ENCODE measurements at regions not wholly inside any gene's neighbourhood (a gene's known extent, or its start where the extent isn't known, plus 50 kb on each side); places are given as distances from the start of the nearest gene placed in this dataset.
A peak's percentile ranks its signal among the peaks of the same experiment; 100 is the strongest.
"Not testable (repeated sequence)": the region's sequence is repeated elsewhere in the genome, so short reads cannot be mapped to it uniquely, and the experiment has no call there.

DNA sequence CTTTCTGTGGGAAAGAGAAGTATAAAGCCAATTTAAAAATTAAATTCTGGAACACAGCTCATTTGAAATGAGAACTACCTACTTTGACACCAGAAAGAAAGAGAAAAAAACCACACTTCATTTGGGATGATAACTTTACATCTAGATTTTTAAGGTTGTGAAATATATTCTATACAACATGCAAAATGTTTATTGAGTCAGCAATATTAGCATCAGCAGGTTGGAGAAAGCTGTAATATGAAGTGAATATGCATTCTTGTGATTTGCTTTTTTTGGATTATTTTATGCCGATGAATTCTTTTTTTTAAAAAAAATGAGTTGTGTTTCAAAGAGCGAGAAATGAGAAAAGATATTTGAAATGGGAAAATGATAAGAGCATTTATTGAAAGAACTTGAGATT lies 307.0 kb upstream of the DPPA4 start:
- DNase-seq (ENCODE audit: low read depth, low spot score) = no peak
- H3K4me3 ChIP-seq (ENCODE audit: low read length) = no peak overlapping the region

DNA sequence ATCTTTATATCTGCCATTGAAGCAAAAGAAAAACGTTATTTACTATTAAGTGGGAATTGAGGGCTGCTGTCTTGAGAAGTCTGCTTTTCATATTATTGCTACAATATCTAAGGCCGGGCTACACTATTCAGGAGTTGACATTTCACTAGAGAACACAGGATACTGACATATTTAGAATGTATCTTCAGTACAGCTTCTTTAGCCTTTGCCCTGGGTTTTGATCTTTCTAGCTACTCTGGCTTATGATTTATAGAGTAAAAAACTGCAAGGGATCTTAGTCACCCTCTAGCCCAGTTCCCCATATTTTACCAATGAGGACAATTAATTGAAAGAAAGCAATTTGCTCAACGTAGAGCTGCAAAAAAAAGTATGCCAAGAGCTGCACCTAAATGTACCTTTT lies 307.4 kb upstream of the DPPA4 start:
- H3K4me3 ChIP-seq (ENCODE audit: low read length) = no peak overlapping the region
- no peak for DNase-seq (ENCODE audit: low read depth, low spot score)

DNA sequence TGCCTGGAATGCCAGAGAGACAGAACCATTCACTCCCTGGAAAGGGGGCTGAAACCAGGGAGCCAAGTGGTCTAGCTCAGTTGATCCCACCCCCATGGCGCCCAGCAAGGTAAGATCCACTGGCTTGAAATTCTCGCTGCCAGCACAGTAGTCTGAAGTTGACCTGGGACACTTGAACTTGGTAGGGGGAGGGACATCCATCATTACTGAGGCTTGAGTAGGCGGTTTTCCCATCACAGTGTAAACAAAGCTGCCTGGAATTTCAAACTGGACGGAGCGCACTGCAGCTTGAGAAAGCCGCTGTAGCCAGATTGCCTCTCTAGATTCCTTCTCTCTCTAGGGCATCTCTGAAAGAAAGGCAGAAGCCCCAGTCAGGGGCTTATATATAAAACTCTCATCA lies 310.7 kb upstream of the DPPA4 start:
- DNase-seq (ENCODE audit: low read depth, low spot score) = no peak
- no peak overlapping the region for H3K4me3 ChIP-seq (ENCODE audit: low read length)

DNA sequence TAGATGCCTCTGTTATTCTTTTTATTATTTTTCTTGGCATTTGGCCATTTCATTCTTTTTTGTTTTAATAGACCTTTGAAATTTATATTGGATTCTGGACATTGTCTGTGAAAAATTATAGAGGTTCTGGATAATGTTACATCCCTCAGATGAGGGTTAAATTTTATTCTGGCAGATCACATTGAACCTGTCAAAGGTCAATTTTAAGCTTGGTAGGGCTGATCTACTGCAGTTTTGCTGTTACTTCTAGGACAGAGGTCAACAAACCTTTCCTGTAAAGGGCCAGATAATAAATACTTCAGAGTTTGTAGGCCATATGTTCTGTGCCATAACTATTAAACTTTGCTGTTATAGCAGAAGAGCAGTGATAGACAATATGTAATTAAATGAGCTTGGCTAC lies 318.9 kb upstream of the DPPA4 start:
- H3K4me3 ChIP-seq (ENCODE audit: low read length) = no peak overlapping the region
- no peak for DNase-seq (ENCODE audit: low read depth, low spot score)

DNA sequence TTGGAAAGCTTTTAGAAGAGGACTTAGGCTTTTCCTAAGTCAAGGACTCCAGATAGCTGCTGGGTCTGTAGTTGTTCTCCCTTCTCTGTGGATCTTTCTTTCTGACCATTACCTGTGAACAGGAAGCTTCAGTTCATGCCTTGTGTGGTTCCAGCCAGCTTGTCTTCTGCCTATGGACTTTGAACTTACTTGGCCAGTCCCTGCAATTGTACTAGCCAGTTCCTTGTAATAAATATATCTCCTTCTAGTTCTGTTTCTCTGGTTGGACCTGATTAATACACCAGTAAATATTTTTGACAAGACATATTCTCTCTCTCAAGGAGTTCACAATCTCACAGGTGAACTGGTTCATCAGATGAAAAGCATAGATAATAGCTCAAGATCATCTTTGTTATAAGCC lies 341.3 kb upstream of the DPPA4 start:
- no peak for DNase-seq (ENCODE audit: low read depth, low spot score)
- no peak overlapping the region for H3K4me3 ChIP-seq (ENCODE audit: low read length)

DNA sequence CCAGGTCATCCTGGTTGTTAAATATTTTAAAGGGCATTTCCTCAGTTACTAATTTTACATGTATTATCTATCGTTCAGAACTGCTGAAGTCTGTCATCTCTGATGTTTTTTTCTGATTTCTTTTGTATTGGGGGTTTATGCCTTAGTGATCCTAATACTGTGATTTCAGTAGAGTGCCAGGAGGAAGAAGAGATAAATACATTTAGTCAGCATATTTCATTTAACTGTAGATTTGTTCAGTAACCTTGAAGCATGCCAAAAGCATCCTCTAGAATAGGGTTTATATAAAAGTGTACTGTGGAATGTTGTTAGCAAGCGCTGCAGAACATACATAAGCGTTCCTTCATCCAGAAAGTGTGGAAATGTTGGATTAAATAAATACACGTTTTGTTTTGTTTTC lies 342.3 kb upstream of the DPPA4 start:
- DNase-seq (ENCODE audit: low read depth, low spot score) = no peak
- no peak overlapping the region for H3K4me3 ChIP-seq (ENCODE audit: low read length)

DNA sequence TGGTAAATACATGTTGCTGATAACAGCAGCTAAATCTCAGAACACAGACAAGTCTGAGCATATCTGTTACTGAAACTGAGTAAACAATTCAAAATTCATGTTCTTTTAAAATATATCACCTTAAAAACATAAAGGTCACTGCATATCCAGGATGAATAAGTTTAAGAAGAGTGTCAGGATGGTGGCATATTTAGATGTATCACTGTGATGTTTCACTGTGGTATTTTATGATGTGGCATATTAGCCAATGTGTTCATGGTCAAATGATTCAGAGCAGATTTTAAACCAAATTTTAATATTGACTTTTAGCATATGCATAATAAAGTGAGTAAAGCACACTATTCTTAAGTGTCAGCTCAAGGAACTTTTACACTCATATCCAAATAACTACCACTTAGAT lies 346.4 kb upstream of the DPPA4 start:
- no peak for DNase-seq (ENCODE audit: low read depth, low spot score)
- no peak overlapping the region for H3K4me3 ChIP-seq (ENCODE audit: low read length)

DNA sequence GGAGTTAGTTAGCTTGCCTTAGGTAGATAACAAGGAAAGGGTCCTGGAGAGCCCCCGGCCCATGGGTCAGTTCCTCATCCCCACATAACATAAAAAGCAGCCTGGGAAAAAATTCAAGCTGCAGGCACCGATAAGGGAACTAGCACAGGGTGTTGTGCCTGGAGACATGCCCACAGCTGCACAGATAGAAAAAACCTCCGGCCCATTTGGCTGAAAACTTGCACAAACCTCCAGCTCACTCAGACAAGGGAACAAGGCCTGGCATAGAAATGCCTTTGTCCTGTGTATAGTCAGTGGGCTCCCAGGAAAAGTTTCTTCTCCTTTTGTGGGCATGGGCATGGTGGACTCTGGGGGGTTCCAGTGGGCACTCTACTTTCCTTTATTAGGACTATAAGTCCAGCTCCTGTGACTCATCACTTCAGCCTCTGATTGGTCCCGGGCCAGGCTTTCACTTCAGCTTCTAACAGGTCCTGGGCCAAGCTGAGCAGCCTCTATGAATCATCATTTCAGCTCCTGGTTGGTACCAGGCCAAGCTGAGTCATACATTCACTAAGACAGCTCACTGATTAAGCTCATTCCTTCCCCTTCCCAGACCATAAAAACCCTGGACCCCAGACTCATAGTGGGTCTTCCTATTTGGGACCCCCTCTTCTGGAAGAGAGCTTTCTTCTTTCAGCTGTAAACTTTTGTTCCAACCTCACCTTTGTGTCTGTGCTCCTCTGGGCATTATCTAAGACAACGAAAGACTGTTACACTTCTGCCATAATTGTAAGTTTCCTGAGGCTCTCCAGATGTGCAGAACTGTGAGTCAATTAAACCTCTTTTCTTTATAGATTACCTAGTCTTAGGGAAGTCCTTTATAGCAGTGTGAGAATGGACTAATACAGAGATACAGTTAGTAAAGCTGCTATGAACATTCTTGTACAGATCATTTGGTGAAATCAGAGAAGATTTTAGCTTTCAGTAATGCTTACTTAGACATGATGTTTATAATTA lies 348.0 kb upstream of the DPPA4 start:
- H3K4me3 ChIP-seq (ENCODE audit: low read length) = no peak overlapping the region
- no peak for DNase-seq (ENCODE audit: low read depth, low spot score)

DNA sequence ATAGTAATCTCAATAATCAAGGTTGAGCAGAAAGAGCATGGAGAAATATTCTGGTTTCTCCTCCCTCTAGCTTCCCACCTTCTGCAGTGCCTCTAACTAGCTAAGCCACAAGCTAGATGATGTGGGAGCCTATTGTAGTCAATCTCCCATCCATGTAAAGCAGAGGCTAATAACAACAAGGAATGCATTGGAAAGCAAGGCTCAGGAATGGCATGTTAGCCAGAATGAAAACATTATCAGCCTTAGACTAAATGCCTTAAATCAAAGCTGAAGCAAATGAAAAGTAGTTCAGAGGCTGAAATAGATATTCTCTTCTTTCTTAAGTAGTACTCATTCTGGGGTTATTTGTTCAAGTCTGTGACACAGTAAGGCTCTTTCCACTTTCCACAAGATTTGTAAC lies 350.3 kb upstream of the DPPA4 start:
- no peak overlapping the region for H3K4me3 ChIP-seq (ENCODE audit: low read length)
- no peak for DNase-seq (ENCODE audit: low read depth, low spot score)

DNA sequence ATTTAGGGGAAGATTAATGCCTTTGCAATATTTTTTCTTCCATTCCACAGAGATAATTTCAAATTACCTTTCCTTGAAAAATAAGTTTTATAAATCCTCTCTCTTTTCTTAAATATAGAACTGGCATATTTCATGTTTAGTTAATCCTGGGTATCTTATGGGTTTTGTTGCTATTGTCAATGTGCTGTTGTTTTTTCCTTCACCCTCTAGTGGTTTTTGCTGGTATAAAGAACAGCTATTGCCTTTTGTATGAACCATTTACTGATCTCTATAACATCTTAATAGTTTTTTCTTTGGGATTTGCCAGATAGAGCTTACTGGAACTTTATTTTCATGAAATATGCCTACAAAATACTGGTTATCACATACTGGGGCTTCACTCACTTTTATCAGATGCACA lies 359.6 kb upstream of the DPPA4 start:
- no peak overlapping the region for H3K4me3 ChIP-seq (ENCODE audit: low read length)
- DNase-seq (ENCODE audit: low read depth, low spot score) = no peak

DNA sequence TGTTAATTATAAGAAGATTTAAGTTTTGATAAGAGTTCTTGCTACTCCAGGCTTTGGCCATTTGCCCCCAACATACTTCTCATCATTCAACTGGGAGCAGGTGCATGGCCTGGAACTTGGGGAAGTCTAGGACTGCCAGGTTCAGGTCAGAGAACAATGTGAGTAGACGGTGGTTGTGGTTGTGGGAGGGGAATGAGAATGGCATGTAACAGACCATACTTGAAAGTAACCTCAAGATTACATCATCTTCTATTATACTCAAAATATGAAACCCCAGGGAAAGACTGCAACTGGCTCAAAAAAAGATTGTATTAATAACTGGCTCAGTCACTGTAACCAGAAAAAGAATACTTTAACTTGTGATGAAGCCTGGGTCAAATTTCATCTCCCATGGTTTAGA lies 364.9 kb upstream of the DPPA4 start:
- H3K4me3 ChIP-seq (ENCODE audit: low read length) = no peak overlapping the region
- DNase-seq (ENCODE audit: low read depth, low spot score) = peak; percentile 53

DNA sequence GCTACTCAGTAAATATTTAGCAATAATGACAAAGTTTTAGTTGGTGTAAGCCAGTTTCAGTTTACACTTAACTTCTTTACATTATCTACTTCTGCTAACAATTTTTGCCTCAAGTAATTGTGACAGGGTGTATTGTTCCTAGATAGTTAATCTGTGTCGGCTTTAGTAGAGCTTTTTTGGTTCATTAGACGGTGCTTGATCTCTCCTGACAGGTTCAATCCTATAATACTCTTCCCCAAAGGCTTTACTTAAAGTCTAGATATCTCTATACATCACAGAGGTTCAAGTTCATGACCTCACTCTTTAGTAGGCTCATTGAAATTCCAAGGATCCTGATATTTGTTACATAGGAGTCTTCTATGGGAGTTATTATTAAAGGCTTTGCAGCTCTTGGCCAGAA lies 365.6 kb upstream of the DPPA4 start:
- H3K4me3 ChIP-seq (ENCODE audit: low read length) = no peak overlapping the region
- DNase-seq (ENCODE audit: low read depth, low spot score) = no peak

DNA sequence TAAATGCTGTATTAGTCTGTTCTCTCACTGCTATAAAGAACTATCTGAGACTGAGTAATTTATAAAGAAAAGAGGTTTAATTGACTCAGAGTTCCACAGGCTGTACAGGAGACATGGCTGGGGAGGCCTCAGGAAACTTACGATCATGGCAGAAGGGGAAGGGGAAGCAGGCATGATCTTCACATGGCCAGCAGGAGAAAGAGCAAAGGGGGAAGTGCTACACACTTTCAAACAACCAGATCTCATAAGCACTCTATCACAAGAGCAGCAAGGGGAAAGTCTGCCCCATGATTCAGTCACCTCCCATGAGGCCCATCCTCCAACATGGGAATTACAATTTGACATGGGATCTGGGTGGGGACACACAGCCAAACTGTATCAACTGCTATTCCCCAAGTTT lies 367.8 kb upstream of the DPPA4 start:
- DNase-seq (ENCODE audit: low read depth, low spot score); H3K4me3 ChIP-seq (ENCODE audit: low read length): not testable (repeated sequence)

DNA sequence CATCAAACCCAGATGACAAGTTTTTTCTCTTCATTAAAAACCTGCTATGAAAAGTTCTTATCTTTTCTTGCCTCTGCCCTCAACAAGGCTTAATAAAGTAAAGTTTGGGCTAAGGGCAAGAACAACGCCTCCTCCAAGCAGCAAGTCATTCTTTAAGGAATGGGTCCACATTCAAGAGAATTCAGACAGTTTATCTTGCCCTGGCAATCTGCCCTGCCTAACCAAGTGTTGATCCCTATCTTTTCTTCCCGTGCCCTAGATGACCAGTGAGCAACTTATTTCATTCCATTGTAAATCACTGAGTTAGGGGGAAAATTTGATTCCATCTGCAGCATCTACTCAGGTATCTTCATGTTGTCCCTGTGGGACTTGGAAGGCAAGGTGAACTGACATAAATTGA lies 370.3 kb upstream of the DPPA4 start:
- DNase-seq (ENCODE audit: low read depth, low spot score) = no peak
- no peak overlapping the region for H3K4me3 ChIP-seq (ENCODE audit: low read length)

DNA sequence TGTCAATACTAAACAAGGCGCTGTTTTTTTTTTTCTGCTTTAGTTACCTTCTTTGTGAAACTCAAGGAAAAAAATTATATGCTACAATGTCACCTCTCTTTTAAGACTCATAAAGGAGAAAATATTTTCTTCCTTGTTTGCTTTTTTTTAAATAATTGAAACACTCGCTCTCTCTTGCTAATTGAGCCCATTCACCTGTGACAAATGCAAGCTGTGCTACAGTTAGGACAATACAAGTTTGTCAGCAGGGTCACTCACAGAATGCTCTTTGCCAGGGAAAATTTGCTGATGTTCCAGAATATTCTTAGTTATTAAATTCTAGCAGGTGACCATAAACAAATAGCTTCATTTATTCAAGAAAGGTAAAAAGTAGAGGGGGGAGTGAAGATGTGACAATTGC lies 375.9 kb upstream of the DPPA4 start:
- DNase-seq (ENCODE audit: low read depth, low spot score) = no peak
- no peak overlapping the region for H3K4me3 ChIP-seq (ENCODE audit: low read length)

DNA sequence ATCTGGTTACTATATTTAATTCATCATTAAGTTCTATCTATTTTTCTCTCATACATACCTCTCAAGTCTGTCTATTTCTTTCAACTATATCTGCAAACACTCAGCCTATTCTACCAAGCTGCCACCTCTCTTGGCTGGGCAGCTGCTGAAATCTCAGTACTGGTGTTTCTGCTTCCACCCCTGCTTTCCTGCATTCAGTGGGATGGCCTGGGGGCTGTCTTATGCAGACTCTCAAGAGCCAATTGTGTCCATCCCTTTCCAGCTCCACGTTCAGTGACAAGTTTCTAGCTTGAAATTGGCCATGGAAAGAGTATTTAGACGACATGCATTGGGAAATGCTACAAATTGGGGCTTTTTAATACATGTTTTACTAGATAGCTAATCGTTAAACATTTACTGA lies 378.4 kb upstream of the DPPA4 start:
- no peak for DNase-seq (ENCODE audit: low read depth, low spot score)
- no peak overlapping the region for H3K4me3 ChIP-seq (ENCODE audit: low read length)

DNA sequence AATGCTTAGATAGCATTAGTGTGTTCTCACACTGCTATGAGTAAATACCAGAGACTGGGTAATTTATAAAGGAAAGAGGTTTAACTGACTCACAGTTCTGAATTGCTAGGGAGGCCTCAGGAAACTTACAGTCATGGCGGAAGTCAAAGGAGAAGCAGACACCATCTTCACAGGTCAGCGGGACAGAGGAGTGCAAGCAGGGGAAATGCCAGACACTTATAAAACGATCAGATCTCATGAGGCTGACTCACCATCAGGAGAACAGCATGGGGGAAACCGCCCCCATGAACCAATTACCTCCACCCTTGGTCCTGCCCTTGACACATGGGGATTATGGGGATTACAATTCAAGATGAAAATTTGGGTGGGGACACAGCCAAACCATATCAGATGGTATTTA lies 381.5 kb upstream of the DPPA4 start:
- no peak for DNase-seq (ENCODE audit: low read depth, low spot score)
- H3K4me3 ChIP-seq (ENCODE audit: low read length) = no peak overlapping the region

DNA sequence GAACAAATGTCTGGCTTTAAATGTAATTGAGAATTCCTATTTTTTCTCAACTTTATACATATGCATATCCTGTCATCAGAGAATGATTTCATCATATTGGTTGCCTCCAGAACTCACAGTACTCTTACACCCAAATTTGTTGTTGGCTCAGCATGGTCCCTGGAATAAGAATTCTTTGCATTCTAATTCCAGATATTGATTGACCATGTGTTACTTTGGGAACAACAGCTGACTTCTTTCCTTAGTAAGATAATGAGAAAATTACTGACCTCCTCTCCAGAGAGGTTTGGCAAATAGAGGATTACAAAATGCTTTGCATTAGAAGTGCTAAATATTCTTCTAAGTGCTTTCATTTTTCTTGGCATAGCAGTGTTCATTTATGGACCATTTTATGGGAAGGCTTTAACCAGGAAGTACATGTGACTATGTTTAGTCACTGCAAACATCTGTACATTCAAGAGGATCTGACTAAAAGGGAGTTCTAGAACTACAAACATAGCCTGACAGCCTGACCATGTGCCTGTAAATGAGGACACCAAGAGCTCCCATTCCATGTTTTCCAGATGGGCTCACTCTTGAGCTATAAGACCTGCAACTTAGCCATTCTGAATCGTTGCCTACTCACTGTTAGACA lies 391.6 kb upstream of the DPPA4 start:
- H3K4me3 ChIP-seq (ENCODE audit: low read length) = no peak overlapping the region
- DNase-seq (ENCODE audit: low read depth, low spot score) = no peak

DNA sequence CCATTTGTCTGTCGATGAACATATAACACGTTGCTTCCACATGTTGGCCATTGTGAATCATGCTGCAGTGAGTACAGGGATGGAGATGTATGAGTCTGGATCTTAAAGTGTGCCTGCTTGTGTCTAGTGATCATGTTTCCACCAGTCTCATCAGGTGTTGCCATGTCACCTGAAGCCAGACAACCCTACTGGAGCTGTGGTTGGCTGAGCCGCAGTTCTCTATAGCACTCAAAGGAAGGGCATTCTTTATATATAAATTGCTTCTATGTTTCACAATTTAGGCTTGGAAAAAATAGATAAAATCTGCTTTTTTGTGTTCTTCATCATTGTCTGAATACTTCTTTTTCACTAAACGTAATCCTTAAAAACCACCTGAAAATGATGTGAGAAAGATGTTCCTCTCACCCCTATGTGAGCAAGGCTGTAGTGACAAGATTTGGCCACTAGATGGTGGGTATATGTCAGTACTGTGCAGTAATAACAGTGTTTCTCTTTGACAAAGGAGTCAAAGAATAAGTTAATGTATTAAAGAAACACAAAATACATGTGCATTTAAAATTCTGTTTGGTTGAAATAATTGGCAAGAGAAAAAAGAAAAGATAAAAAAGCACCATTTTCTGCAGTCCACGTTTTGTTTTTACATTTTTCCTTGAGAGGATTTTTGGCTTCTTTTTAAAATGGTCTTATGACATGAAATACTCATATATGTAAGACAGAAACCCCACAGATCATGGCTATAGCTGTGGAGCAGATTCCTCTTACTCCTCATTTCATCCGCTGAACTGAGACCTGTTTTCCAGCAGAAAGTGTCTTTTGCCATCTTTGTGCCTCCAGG lies 394.5 kb upstream of the DPPA4 start:
- DNase-seq (ENCODE audit: low read depth, low spot score) = peak; percentile 63

DNA sequence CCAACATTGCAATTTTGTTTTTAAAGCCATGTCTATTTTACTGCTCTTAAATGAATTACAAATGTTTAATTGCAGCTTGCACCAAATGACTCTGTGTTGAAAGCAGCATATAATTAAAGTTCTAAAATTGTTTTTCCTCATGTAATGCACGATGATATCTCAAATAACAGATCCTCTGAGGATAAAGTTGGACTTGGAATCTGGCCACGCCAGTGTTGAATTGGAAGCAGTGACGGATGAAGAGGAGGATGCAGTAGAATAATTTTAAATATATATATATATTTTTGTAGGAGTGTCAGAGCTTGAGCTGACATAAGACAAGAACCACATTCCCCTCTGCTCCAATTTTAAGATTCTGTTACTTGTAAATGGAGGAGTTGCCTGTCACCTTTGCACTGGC lies 406.6 kb upstream of the DPPA4 start:
- H3K4me3 ChIP-seq (ENCODE audit: low read length) = no peak overlapping the region
- no peak for DNase-seq (ENCODE audit: low read depth, low spot score)

More for the DNA sequence above, 394.5 kb upstream of the DPPA4 start:
- no peak overlapping the region for H3K4me3 ChIP-seq (ENCODE audit: low read length)
